HepG2 (cell line): ENCODE measurements at regions not wholly inside any gene's neighbourhood (a gene's known extent, or its start where the extent isn't known, plus 50 kb on each side); places are given as distances from the start of the nearest gene placed in this dataset.

Source experiments
- ATAC-seq: fragments of 200-7000 bp; cut with Tn5 transposase; 3 replicates; pipeline ENCODE4 v1.9.1; 2020; ENCODE audit warnings: mild to moderate bottlenecking, moderate library complexity
- BruUV-seq: library from RNA; stranded (reverse); fragments of 400-500 nt; replicated peaks from 2 replicates; lab custom pipeline; 2021; lab: Mats Ljungman, UMichigan
- CTCF ChIA-PET: fragments of 300-600 bp; formaldehyde crosslinking; extraction: SDS; loops from one replicate; lab custom pipeline; 2021; ENCODE audit warnings: low total read pairs, inconsistent platforms, low intra/inter-chr PET ratio; lab: Yijun Ruan, JAX
- POLR2A ChIA-PET: fragments of 350-600 bp; sonication (Branson Sonifier 250); formaldehyde crosslinking; loops from one replicate; lab custom pipeline; 2020; ENCODE audit warnings: antibody characterized with exemption, inconsistent platforms; lab: Yijun Ruan, JAX
- DNase-seq: peaks from one replicate; pipeline ENCODE4 v3.0.0-alpha.2; 2015; ENCODE audit warnings: low spot score
- FAIRE-seq: peaks from 3 replicates; lab custom pipeline; 2011; peaks lifted over from hg19 to GRCh38; lab: Jason Lieb, UNC
- H2AFZ ChIP-seq: one replicate; pipeline ENCODE4 v1.6.1; 2011; ENCODE audit warnings: low read length, inconsistent platforms
- H3K27ac ChIP-seq: fragments of 300-600 bp; 3 replicates; pipeline ENCODE4 v1.8.0; 2011; ENCODE audit warnings: mixed run types, mild to moderate bottlenecking, mixed read lengths, low read length, inconsistent platforms; ENCODE audit not compliant: insufficient read depth; ENCODE audit errors: extremely low read length
- H3K27me3 ChIP-seq, 2 experiments: fragments of 200-600 bp in 1 of 2; 2 replicates in 1 of 2; 3 replicates in 1 of 2; pipeline versions ENCODE4 v1.6.0 to v1.8.0; 2011; ENCODE audit warnings: low read length in 2 of 2, mild to moderate bottlenecking in 2 of 2, moderate library complexity in 2 of 2, inconsistent platforms in 1 of 2; ENCODE audit not compliant: insufficient read depth in 2 of 2, control insufficient read depth in 1 of 2
- H3K36me3 ChIP-seq, 2 experiments: fragments of 200-600 bp in 1 of 2; replicated peaks in 1 of 2; 2 replicates in 1 of 2; 3 replicates in 1 of 2; pipeline versions ENCODE4 v1.5.1 to v1.8.0; 2011; ENCODE audit warnings: low read length in 2 of 2, inconsistent platforms in 1 of 2; ENCODE audit not compliant: insufficient read depth in 2 of 2, control insufficient read depth in 1 of 2
- H3K4me1 ChIP-seq: 2 replicates; pipeline ENCODE4 v1.5.1; 2012; ENCODE audit warnings: low read length, inconsistent platforms; ENCODE audit not compliant: insufficient read depth
- H3K4me2 ChIP-seq: 2 replicates; pipeline ENCODE4 v1.6.0; 2011; ENCODE audit warnings: low read depth, low read length, inconsistent platforms
- H3K4me3 ChIP-seq, 3 experiments: fragments of 200-600 bp in 1 of 3; sonication (generic), shearing (Covaris generic) in 1 of 3; replicated peaks in 1 of 3; 2 replicates each; pipeline ENCODE4 v1.5.1; 2011 to 2016; ENCODE audit warnings: low read length in 3 of 3, inconsistent platforms in 2 of 3, low read depth in 2 of 3, mild to moderate bottlenecking in 2 of 3, control low read depth in 1 of 3, mixed read lengths in 1 of 3; ENCODE audit not compliant: insufficient read depth in 1 of 3
- H3K79me2 ChIP-seq: one replicate; pipeline ENCODE4 v1.6.1; 2011; ENCODE audit warnings: low read length, inconsistent platforms; ENCODE audit not compliant: insufficient read depth
- H3K9ac ChIP-seq: 2 replicates; pipeline ENCODE4 v1.6.0; 2011; ENCODE audit warnings: mild to moderate bottlenecking, low read depth, low read length, inconsistent platforms; ENCODE audit not compliant: insufficient read depth
- H3K9me3 ChIP-seq: 2 replicates; pipeline ENCODE4 v1.5.1; 2012; ENCODE audit warnings: mild to moderate bottlenecking, low read length
- H4K20me1 ChIP-seq: 2 replicates; pipeline ENCODE4 v1.6.0; 2011; ENCODE audit warnings: inconsistent platforms, mild to moderate bottlenecking, low read length, moderate library complexity; ENCODE audit not compliant: insufficient read depth
- AGO2 ChIP-seq: fragments of 200-400 bp; formaldehyde crosslinking; optimal IDR thresholded peaks from 2 replicates; pipeline ENCODE3; 2017; ENCODE audit warnings: mild to moderate bottlenecking, low read depth, low read length, moderate library complexity
- ATF7 ChIP-seq, 2 experiments: fragments of 450-650 bp in 1 of 2; sonication (generic) in 1 of 2; formaldehyde crosslinking in 1 of 2; IDR thresholded peaks; 2 replicates each; pipeline versions ENCODE4 v1.4.0 to v1.6.1; 2016 to 2020; ENCODE audit warnings: antibody characterized with exemption in 1 of 2, mild to moderate bottlenecking in 1 of 2, missing genetic modification reagents in 1 of 2
- GABPB1 ChIP-seq: IDR thresholded peaks from 2 replicates; pipeline ENCODE4 v1.6.1; 2016; ENCODE audit warnings: mild to moderate bottlenecking, missing genetic modification reagents, moderate library complexity, missing compliant biosample characterization
- MTF2 ChIP-seq: sonication (generic); formaldehyde crosslinking; IDR thresholded peaks from 2 replicates; pipeline ENCODE4 v1.5.0; 2020; ENCODE audit warnings: missing genetic modification reagents, borderline replicate concordance
- NFE2L2 ChIP-seq: fragments of 150-350 bp; IDR thresholded peaks from 2 replicates; pipeline ENCODE4 v1.6.1; 2014; ENCODE audit warnings: low read length
- NFIC ChIP-seq: IDR thresholded peaks from 2 replicates; pipeline ENCODE4 v1.6.1; 2012; ENCODE audit warnings: mild to moderate bottlenecking, low read length, inconsistent platforms
- U2AF2 ChIP-seq: fragments of 200-400 bp; formaldehyde crosslinking; IDR thresholded peaks from 2 replicates; pipeline ENCODE4 v1.6.1; 2017; ENCODE audit warnings: low read depth, mild to moderate bottlenecking, low read length
- XBP1 ChIP-seq: sonication (generic); formaldehyde crosslinking; IDR thresholded peaks from 2 replicates; pipeline ENCODE4 v1.5.0; 2020; ENCODE audit warnings: missing genetic modification reagents
- ZNF138 ChIP-seq: sonication (generic); formaldehyde crosslinking; IDR thresholded peaks from 2 replicates; pipeline ENCODE4 v1.5.0; 2020; ENCODE audit warnings: mild to moderate bottlenecking, low read depth, missing genetic modification reagents
- ZNF224 ChIP-seq: sonication (generic); formaldehyde crosslinking; IDR thresholded peaks from 2 replicates; pipeline ENCODE4 v1.5.0; 2020; ENCODE audit warnings: mild to moderate bottlenecking, missing genetic modification reagents
- ZNF446 ChIP-seq: sonication (generic); formaldehyde crosslinking; IDR thresholded peaks from 2 replicates; pipeline ENCODE4 v1.5.0; 2020; ENCODE audit warnings: mild to moderate bottlenecking, missing genetic modification reagents
- ZNF839 ChIP-seq: sonication (generic); formaldehyde crosslinking; IDR thresholded peaks from 2 replicates; pipeline ENCODE4 v1.4.0; 2020; ENCODE audit warnings: missing genetic modification reagents, mild to moderate bottlenecking, borderline replicate concordance
- WGBS: methylation state at CpG from one replicate; pipeline ENCODE4 v1.1.6; 2017; ENCODE audit warnings: low lambda C conversion rate; 5-methylcytosine and 5-hydroxymethylcytosine counted together
- in situ Hi-C: cut with HindIII; loops from 2 replicates; pipeline ENCODE4 v1.10.0; 2017; ENCODE audit warnings: low pct_unique_long_range_greater_than_20kb; ENCODE audit not compliant: extremely low pct_ligation_motif_present
- intact Hi-C: fragments of 100-400 bp; cut with micrococcal nuclease; formaldehyde crosslinking; loops from one replicate; pipeline ENCODE4 v1.10.0; 2022; ENCODE audit not compliant: unreplicated experiment
- TF ChIP-seq, protein P1 (sequence below): sonication (generic); formaldehyde crosslinking; IDR thresholded peaks from 2 replicates; pipeline ENCODE4 v1.8.1; 2023; ENCODE audit warnings: mild to moderate bottlenecking, missing genetic modification reagents
- TF ChIP-seq, protein P2 (sequence below): sonication (generic); formaldehyde crosslinking; conservative IDR thresholded peaks from 2 replicates; pipeline ENCODE4 v1.5.0; 2020; ENCODE audit warnings: missing genetic modification reagents

DNA sequence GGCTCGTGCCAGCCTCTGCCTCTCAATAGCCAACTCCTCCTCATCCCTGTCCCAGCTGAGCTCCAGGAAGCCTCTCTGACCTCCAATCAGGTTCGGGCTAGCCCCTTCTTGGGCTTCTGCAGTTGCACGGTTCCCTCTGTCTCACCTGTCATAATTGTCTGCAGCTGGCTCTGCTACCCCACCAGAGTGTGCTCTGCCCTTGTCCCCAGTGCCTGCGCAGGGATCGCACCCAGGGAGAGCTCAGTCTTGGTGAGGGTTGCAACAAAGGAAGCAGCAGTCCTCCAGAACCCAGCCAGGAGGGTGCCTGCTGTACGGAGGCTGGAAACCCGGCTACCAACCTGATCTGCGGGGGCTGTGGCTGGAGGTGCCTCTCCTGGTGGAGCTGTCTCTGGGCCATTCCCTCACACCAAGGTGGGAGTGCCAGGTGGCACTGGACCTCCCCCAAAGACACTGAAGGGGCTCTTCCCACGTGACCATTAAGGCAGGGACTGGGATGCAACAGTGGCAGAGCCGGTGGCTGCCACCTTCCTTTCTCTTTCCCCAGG, 63.5 kb upstream of the DMRTB1 start:
- FAIRE-seq: no peak
- Histone ChIP-seq H3K9ac (no peak overlapping the region), H2AFZ (no peak overlapping the region)
- TF ChIP-seq GABPB1 (no peak), NFIC (no peak), ZNF138 (CRISPR knock-in tag) (no peak), ZNF446 (CRISPR knock-in tag) (no peak), U2AF2 (no peak), AGO2 (no peak), ZNF224 (CRISPR knock-in tag) (no peak), NFE2L2 (no peak), ATF7 (IDR thresholded peaks at IDR 0.05) (no peak), ATF7 (CRISPR knock-in tag; IDR thresholded peaks at IDR 0.05) (no peak), MTF2 (CRISPR knock-in tag) (no peak), XBP1 (CRISPR knock-in tag) (no peak), ZNF839 (no peak)
- TF ChIP-seq, protein P1, sequence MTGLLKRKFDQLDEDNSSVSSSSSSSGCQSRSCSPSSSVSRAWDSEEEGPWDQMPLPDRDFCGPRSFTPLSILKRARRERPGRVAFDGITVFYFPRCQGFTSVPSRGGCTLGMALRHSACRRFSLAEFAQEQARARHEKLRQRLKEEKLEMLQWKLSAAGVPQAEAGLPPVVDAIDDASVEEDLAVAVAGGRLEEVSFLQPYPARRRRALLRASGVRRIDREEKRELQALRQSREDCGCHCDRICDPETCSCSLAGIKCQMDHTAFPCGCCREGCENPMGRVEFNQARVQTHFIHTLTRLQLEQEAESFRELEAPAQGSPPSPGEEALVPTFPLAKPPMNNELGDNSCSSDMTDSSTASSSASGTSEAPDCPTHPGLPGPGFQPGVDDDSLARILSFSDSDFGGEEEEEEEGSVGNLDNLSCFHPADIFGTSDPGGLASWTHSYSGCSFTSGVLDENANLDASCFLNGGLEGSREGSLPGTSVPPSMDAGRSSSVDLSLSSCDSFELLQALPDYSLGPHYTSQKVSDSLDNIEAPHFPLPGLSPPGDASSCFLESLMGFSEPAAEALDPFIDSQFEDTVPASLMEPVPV (CRISPR knock-in tag): no peak
- TF ChIP-seq, protein P2, sequence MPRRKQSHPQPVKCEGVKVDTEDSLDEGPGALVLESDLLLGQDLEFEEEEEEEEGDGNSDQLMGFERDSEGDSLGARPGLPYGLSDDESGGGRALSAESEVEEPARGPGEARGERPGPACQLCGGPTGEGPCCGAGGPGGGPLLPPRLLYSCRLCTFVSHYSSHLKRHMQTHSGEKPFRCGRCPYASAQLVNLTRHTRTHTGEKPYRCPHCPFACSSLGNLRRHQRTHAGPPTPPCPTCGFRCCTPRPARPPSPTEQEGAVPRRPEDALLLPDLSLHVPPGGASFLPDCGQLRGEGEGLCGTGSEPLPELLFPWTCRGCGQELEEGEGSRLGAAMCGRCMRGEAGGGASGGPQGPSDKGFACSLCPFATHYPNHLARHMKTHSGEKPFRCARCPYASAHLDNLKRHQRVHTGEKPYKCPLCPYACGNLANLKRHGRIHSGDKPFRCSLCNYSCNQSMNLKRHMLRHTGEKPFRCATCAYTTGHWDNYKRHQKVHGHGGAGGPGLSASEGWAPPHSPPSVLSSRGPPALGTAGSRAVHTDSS (CRISPR knock-in tag): no peak
- TF ChIP-seq, all 625 proteins: peak for 0
- Histone ChIP-seq H3K9me3 (no peaks in the 10 kb centered on the region), H3K4me1 (no peaks in the 10 kb centered on the region), H3K27ac (no peak overlapping the region), H3K36me3 (no peaks in the 10 kb centered on the region), H3K27me3 (peaks cover 4 to 50% of the 10 kb centered on the region in 2 experiments; a peak in 3 of 5 replicates), H3K4me3 (no peak overlapping the region), H4K20me1 (no peaks in the 10 kb centered on the region), H3K79me2 (no peaks in the 10 kb centered on the region), H3K4me2 (no peak overlapping the region)
- in situ Hi-C loops (no loop called here), intact Hi-C loops (no loop called here)
- ChIA-PET POLR2A (no interaction called here), CTCF (no interaction called here)
- WGBS: 0% methylated on average over 5 of the region's 10 CpGs
- DNase-seq (no peak), ATAC-seq (no peak)
- no TSS peak for BruUV-seq
